ENCODE measurements at regions not wholly inside any gene's neighbourhood (a gene's known extent, or its start where the extent isn't known, plus 50 kb on each side); places are given as distances from the start of the nearest gene placed in this dataset.

- no peak overlapping the region for H3K27ac ChIP-seq (ENCODE audit: low read length)
- BruUV-seq (replicated peaks), result no TSS peak
- no peak overlapping the region for H3K4me3 ChIP-seq (ENCODE audit: low read length)
- DNase-seq (no peak), ATAC-seq (no peak)
- POLR2A ChIA-PET (ENCODE audit: unreplicated experiment), result no interaction called here
- H3F3A ChIP-seq (ENCODE audit: low read length, unreplicated experiment), result no peaks in the 10 kb centered on the region
- no peaks in the 10 kb centered on the region for H3K9me3 ChIP-seq (ENCODE audit: low read length)
- H3K36me3 ChIP-seq (ENCODE audit: low read depth, low read length), result no peaks in the 10 kb centered on the region
- H4K20me1 ChIP-seq (ENCODE audit: low read length), result no peaks in the 10 kb centered on the region
- no peak overlapping the region for H3K4me2 ChIP-seq (ENCODE audit: low read length)
- CTCF ChIA-PET, result no interaction called here
- no peaks in the 10 kb centered on the region for H3K4me1 ChIP-seq (ENCODE audit: insufficient read depth, low read length)
- H3K9me2 ChIP-seq (replicated peaks; ENCODE audit: low read length), result no peaks in the 10 kb centered on the region
- no peak overlapping the region for H3K9ac ChIP-seq (ENCODE audit: low read length)
- no peak overlapping the region for H2AFZ ChIP-seq (ENCODE audit: low read length)
- no peak for TF ChIP-seq EZH2phosphoT487 (IDR thresholded peaks at IDR 0.05; ENCODE audit: borderline replicate concordance, low read length)
- TF ChIP-seq CTCF (conservative IDR thresholded peaks at IDR 0.05; ENCODE audit: low read depth, low read length), result no peak
- TF ChIP-seq EZH2 (IDR thresholded peaks at IDR 0.05; ENCODE audit: low read length, unreplicated experiment), result no peak
- intact Hi-C loops (cut with micrococcal nuclease), result no loop called here
- no peaks in the 10 kb centered on the region for H3K27me3 ChIP-seq (ENCODE audit: low read length)
- no peaks in the 10 kb centered on the region for H3K79me2 ChIP-seq (ENCODE audit: low read length)
Observed at GRCh38 chr9:109935406-109936087, 155.5 kb downstream of the PALM2AKAP2 start.

- no peak for TF ChIP-seq CTCF (conservative IDR thresholded peaks at IDR 0.05; ENCODE audit: low read depth, low read length)
- no peak for TF ChIP-seq EZH2 (IDR thresholded peaks at IDR 0.05; ENCODE audit: low read length, unreplicated experiment)
- no peak for TF ChIP-seq EZH2phosphoT487 (IDR thresholded peaks at IDR 0.05; ENCODE audit: borderline replicate concordance, low read length)
- no peaks in the 10 kb centered on the region for H3K9me2 ChIP-seq (replicated peaks; ENCODE audit: low read length)
Observed at GRCh38 chr9:109937861-109938453, 158.0 kb downstream of the PALM2AKAP2 start.

DNA sequence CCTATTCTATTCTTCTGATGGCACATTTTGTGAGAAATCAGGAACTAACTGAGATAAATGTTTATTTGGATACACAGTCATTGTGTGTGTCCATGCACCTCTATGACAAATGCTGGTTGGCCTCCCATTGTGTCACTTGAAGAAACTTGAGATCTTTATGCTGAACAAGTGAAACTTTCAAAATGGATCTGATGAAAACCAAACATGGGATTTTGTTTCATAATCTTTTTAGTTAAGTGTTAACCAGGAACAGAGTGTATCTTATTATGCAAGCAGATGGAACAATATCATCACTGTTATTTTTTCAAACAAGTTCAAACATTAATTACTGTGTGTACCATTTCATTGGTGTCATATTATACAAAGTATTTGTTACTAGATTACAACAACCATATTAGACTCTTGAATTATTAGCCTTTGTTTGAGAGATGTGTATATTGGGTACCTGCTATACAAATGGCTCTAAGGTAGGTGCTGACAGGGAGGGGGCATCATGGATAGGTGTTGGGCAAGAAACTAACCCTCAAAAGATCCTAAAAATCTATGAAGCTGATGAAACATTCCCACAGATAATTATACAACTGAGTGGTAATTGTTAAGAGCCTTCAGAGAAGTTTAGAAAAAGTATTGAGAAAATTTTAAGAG lies 159.8 kb downstream of the PALM2AKAP2 start:
- Histone ChIP-seq H3K27ac (ENCODE audit: low read length) (no peak overlapping the region), H3K79me2 (ENCODE audit: low read length) (no peaks in the 10 kb centered on the region), H4K20me1 (ENCODE audit: low read length) (no peaks in the 10 kb centered on the region), H3K27me3 (ENCODE audit: low read length) (no peaks in the 10 kb centered on the region), H3K9me3 (ENCODE audit: low read length) (no peaks in the 10 kb centered on the region), H3K4me1 (ENCODE audit: insufficient read depth, low read length) (no peaks in the 10 kb centered on the region), H3K4me2 (ENCODE audit: low read length) (no peak overlapping the region), H2AFZ (ENCODE audit: low read length) (no peak overlapping the region), H3K4me3 (ENCODE audit: low read length) (no peak overlapping the region), H3K9ac (ENCODE audit: low read length) (no peak overlapping the region), H3K36me3 (ENCODE audit: low read depth, low read length) (no peaks in the 10 kb centered on the region), H3F3A (ENCODE audit: low read length, unreplicated experiment) (no peaks in the 10 kb centered on the region), H3K9me2 (replicated peaks; ENCODE audit: low read length) (no peaks in the 10 kb centered on the region)
- CTCF ChIA-PET, result no interaction called here
- TF ChIP-seq EZH2phosphoT487 (IDR thresholded peaks at IDR 0.05; ENCODE audit: borderline replicate concordance, low read length), result no peak
- BruUV-seq (replicated peaks), result no TSS peak
- POLR2A ChIA-PET (ENCODE audit: unreplicated experiment), result no interaction called here
- no peak for DNase-seq
- intact Hi-C loops (cut with micrococcal nuclease), result no loop called here
- no peak for ATAC-seq

More at GRCh38 chr9:109937861-109938453, 158.0 kb downstream of the PALM2AKAP2 start:
- no peak for DNase-seq
- Histone ChIP-seq H4K20me1 (ENCODE audit: low read length) (no peaks in the 10 kb centered on the region), H3K27ac (ENCODE audit: low read length) (no peak overlapping the region), H3K9ac (ENCODE audit: low read length) (no peak overlapping the region), H3K27me3 (ENCODE audit: low read length) (no peaks in the 10 kb centered on the region), H3K4me2 (ENCODE audit: low read length) (no peak overlapping the region), H2AFZ (ENCODE audit: low read length) (no peak overlapping the region), H3K9me3 (ENCODE audit: low read length) (no peaks in the 10 kb centered on the region), H3K4me3 (ENCODE audit: low read length) (no peak overlapping the region), H3K4me1 (ENCODE audit: insufficient read depth, low read length) (no peaks in the 10 kb centered on the region), H3K79me2 (ENCODE audit: low read length) (no peaks in the 10 kb centered on the region), H3K36me3 (ENCODE audit: low read depth, low read length) (no peaks in the 10 kb centered on the region), H3F3A (ENCODE audit: low read length, unreplicated experiment) (no peaks in the 10 kb centered on the region)
- POLR2A ChIA-PET (ENCODE audit: unreplicated experiment), result no interaction called here
- intact Hi-C loops (cut with micrococcal nuclease), result no loop called here
- ATAC-seq, result no peak
- BruUV-seq (replicated peaks), result no TSS peak
- CTCF ChIA-PET, result no interaction called here

All from PC-3 (cell line).